DMS53 treated with DMSO at 0.1 percent for 48 hours (cell line): ENCODE measurements at regions not wholly inside any gene's neighbourhood (a gene's known extent, or its start where the extent isn't known, plus 50 kb on each side); places are given as distances from the start of the nearest gene placed in this dataset.
A peak's percentile ranks its signal among the peaks of the same experiment; 100 is the strongest.

Experiments
- DNase-seq: peaks from one replicate; lab custom pipeline; 2025; ENCODE audit not compliant: unreplicated experiment; lab: John Stamatoyannopoulos, UW

DNA sequence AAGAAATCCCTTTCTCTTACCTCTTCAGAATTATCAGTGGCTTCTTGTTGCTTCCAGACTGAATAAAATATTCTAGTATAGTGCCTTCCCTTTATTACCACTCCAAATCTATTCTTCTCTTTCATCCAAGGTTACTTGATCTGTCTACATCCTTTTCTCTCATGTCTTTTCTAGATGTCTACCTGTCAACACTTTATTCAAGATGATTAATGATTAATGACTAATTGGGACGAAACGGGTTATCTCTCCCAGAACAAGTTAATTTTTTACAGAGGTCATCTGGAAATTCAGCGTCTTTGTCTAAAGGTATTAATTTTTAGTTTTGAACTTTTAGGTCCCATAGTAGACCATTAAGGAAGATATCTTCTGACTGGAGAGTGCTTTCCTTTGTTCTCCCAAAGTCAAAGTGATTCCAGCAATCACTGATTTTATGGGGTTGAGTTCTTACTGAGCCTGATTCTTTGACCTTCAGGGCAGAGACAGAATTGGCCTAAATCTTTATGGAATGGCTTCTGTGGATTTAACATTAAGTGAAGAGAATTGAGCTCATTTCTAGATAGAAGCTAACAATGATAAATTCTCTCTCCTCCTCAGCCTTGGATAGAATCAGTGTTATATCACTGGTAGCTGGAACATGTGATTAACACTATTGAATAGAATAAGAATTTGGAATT, 335.4 kb upstream of the TEX13C start:
- no peak for DNase-seq

DNA sequence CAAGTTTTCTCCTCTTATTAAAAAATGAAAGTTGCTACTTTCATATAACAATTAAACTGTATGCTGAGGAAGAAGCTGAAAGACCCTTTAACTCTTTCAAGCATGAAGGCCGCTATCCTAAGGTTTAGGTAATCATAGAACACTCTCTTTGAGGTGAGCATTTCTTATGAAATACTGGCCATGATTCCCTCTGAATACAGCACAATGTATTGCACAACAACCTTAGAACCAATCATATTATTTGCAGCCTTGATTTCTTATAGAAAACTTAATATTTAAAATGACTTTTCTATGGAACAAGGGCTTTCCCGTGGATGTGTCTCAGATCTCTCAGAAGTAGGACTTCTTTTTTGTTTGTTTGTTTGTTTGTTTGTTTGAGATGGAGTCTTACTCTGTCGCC, 333.4 kb upstream of the TEX13C start:
- no peak for DNase-seq

DNA sequence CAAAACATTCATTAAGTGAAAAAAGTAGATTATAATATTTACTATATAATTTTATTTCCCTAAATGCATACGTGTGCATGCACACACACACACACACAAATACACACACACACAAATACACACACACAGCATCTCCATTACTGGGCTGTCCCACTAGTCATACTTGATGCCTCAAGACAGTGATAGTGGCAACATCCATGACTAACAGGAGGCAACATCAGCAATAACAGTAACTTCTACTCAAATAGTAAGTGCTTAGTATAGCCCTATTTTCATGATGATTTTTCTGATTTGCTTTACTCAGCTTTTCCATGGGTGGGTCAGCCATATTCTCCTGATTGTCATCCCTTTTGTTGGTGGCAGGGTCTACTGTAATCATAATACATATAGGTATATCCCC, 325.9 kb upstream of the TEX13C start:
- DNase-seq: no peak

DNA sequence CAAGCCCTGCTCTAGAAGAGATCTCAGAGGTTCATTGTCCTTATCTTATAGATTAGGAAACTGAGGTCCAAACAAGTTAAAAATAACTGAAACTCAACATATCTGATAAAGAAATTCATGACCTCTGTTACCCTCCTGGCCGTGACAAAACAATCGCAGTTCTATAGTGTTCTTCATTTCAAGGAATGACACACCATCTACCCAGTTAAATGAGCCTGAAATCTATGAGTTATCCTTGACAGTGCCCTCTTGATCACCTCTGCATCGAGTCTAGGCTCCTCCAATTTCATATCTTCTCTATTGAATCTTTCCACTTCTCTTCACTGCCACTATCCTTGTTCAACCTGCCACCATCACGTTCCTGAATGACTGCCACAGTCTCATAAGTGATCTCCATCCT, 325.3 kb upstream of the TEX13C start:
- no peak for DNase-seq

DNA sequence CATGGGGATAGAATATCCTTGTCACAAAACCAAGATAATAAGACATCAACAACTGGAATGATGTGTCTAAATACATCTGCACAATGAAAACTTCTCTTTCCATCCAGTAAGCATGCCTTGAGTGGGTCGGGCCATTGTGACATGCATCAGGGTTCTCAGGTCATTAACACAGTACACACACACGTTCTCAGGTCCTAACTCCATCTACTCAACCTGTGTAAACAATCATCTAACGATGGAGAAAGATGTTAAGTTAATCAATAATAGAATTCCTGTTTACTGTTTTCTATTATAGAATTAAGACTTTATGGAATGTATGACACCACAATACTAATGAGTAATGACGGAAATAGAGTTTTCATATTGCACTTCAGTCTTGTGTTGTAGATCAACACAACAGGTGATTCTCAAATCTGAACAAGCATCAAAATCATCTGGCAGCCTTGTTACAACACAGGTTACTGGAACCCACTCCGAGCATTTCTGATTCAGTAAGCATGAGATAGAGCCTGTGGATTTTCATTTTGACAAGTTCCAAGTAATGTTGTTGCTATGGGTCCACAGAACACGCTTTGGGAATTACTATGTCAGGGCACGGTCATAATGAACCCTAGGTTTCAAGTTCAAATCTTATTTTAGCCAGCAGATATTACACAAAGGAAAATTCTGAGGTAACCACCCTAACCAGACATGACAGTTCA, 315.8 kb upstream of the TEX13C start:
- peak; percentile 57 for DNase-seq

DNA sequence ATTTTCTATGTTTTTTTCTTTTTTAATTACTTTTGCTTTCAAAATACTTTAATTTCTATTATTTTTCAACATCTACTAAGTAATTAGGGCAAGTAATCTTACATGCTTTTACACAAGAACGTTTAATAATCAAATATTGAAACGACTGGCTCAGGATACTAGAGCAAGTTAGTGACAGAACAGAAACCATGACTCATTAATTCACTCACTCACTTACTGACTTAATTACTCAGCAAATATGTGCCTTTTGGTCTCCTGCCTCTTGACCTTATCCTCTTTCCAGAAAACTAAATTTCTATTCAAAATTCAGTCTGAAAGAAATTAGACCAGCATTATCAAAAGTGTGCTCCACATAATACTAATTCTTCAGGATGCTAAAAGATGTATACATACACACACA, 314.9 kb upstream of the TEX13C start:
- peak; percentile 31 for DNase-seq

DNA sequence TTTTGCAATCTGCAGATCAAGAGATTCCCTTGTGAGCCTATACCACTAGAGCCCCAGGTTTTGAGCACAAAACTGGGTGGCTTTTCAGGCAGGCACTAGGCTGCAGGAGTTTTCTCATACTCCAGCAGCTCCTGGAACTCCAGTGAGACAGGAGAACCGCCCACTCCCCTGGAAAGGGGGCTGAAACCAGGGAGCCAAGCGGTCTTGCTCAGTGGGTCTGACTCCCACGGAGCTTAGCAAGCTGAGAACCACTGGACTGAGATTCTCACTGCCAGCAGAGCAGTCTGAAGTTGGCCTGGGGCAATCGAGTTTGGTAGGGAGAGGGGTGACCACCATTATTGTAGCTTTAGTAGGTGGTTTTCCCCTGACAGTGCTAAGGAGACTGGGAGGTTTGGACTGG, 313.8 kb upstream of the TEX13C start:
- no peak for DNase-seq

DNA sequence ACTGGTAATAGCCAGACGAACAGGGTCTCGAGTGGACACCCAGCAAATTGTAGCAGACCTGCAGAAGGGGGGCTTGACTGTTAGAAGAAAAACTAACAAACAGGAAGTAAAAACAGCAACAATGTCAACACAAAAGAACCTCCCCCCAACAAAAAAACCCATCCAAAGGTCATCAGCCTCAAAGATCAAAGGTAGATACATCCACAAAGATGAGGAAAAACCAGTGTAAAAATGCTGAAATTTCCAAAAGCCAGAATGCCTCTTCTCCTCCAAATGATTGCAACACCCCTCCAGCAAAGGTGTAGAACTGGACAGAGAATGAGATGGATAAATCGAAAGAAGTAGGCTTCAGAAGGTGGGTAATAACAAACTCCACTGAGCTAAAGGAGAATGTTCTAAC, 313.0 kb upstream of the TEX13C start:
- no peak for DNase-seq

DNA sequence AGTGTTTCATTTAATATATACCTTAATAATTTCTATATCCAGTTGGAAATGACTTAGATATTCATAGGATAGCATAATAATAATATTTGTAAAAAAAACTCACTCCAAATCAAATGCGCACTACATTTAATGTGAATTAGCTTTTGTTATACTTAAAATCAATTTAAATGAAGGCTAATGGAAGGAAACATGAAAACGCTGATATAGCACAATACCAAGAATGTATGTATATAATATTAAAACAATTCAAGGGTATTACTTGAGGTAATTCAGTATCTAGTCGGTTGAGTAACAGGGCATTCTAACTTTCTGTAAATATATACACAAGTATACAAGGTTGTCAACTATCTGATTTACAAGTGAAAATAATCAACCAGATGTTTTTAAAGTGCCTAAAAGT, 307.1 kb upstream of the TEX13C start:
- no peak for DNase-seq

DNA sequence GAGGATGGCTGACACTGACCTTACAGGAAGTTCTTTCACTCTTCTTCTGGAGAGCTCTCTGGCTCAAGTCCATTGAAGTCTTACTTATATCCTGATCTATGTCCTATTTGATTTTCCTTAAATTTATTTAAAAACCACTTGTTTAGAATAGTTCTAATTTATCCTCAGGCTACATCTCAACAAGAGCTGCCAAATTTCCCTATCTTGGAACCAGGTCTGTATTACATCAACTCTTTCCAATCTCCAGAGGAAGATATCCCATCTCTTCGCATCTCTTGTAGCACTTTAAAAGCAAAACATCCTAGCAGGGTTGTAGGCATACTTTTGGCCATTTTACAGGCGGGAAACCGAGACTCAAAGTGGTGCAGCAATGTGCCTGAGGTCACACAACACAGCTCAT, 290.5 kb upstream of the TEX13C start:
- DNase-seq: no peak
